GM12891 (cell line): ENCODE measurements at regions not wholly inside any gene's neighbourhood (a gene's known extent, or its start where the extent isn't known, plus 50 kb on each side); places are given as distances from the start of the nearest gene placed in this dataset.

ENCODE experiments used
- DNase-seq: peaks from one replicate; pipeline ENCODE4 v3.0.0; 2011; ENCODE audit warnings: low spot score; ENCODE audit not compliant: insufficient read length
- FAIRE-seq: peaks from 2 replicates; lab custom pipeline; 2011; peaks lifted over from hg19 to GRCh38; lab: Jason Lieb, UNC
- PAX5 ChIP-seq: IDR thresholded peaks from 2 replicates; pipeline ENCODE4 v1.6.1; 2011; ENCODE audit warnings: low read length, moderate library complexity, mild to moderate bottlenecking; ENCODE audit not compliant: insufficient read depth, severe bottlenecking
- POLR2A ChIP-seq: IDR thresholded peaks from 2 replicates; pipeline ENCODE4 v1.6.1; 2011; ENCODE audit warnings: low read depth, low read length, control low read depth
- POLR2AphosphoS5 ChIP-seq: IDR thresholded peaks from 2 replicates; pipeline ENCODE4 v1.6.1; 2011; ENCODE audit warnings: low read depth, low read length, control low read depth
- POU2F2 ChIP-seq: IDR thresholded peaks from 2 replicates; pipeline ENCODE4 v1.6.1; 2011; ENCODE audit warnings: low read depth, mild to moderate bottlenecking, control low read depth, low read length, moderate library complexity
- SPI1 ChIP-seq: IDR thresholded peaks from 2 replicates; pipeline ENCODE4 v1.6.1; 2011; ENCODE audit warnings: low read depth, low read length, control low read depth
- TAF1 ChIP-seq: IDR thresholded peaks from 2 replicates; pipeline ENCODE4 v1.6.1; 2011; ENCODE audit warnings: low read depth, low read length, control low read depth

GRCh38 chr12:68497107-68497506, 113.6 kb upstream of the RAP1B start:
- FAIRE-seq (no peak), DNase-seq (no peak)
- no peak for TF ChIP-seq PAX5
- TF ChIP-seq SPI1: no peak
- no peak for TF ChIP-seq POU2F2
- TF ChIP-seq POLR2A: no peak
- TF ChIP-seq POLR2AphosphoS5: no peak
- TF ChIP-seq TAF1: no peak

GRCh38 chr12:68497702-68498101, 113.0 kb upstream of the RAP1B start:
- DNase-seq (no peak), FAIRE-seq (no peak)
- TF ChIP-seq PAX5: no peak
- no peak for TF ChIP-seq SPI1
- TF ChIP-seq POU2F2: no peak
- no peak for TF ChIP-seq POLR2A
- TF ChIP-seq TAF1: no peak
- TF ChIP-seq POLR2AphosphoS5: no peak

GRCh38 chr12:68498736-68499135, 112.0 kb upstream of the RAP1B start:
- TF ChIP-seq POLR2A (no peak), SPI1 (no peak), TAF1 (no peak), POU2F2 (no peak), PAX5 (no peak), POLR2AphosphoS5 (no peak)
- DNase-seq: no peak

GRCh38 chr12:68499616-68500015, 111.1 kb upstream of the RAP1B start:
- DNase-seq: no peak
- no peak for TF ChIP-seq POLR2A
- no peak for FAIRE-seq

More at GRCh38 chr12:68498736-68499135, 112.0 kb upstream of the RAP1B start:
- FAIRE-seq: no peak

GRCh38 chr12:68501226-68501625, 109.5 kb upstream of the RAP1B start:
- FAIRE-seq (no peak), DNase-seq (no peak)
- no peak for TF ChIP-seq POLR2AphosphoS5
- TF ChIP-seq POU2F2: no peak
- no peak for TF ChIP-seq SPI1
- TF ChIP-seq PAX5: no peak
- no peak for TF ChIP-seq TAF1
- TF ChIP-seq POLR2A: no peak

- DNase-seq (no peak), FAIRE-seq (no peak)
- TF ChIP-seq TAF1 (no peak), SPI1 (peak; percentile 33; the same call in 1 of the 2 replicates)
Measured at GRCh38 chr12:68505970-68506369, 104.7 kb upstream of the RAP1B start.

GRCh38 chr12:68506619-68507018, 104.1 kb upstream of the RAP1B start:
- TF ChIP-seq POLR2AphosphoS5: no peak
- TF ChIP-seq SPI1: no peak
- TF ChIP-seq TAF1: no peak
- no peak for TF ChIP-seq PAX5
- no peak for TF ChIP-seq POLR2A
- TF ChIP-seq POU2F2: no peak
- DNase-seq (no peak), FAIRE-seq (no peak)

GRCh38 chr12:68507657-68508056, 103.0 kb upstream of the RAP1B start:
- DNase-seq (no peak), FAIRE-seq (no peak)
- TF ChIP-seq POLR2A: no peak
- TF ChIP-seq POU2F2: no peak
- no peak for TF ChIP-seq PAX5
- no peak for TF ChIP-seq SPI1
- TF ChIP-seq POLR2AphosphoS5: no peak
- no peak for TF ChIP-seq TAF1

GRCh38 chr12:68508576-68508975, 102.1 kb upstream of the RAP1B start:
- TF ChIP-seq POLR2AphosphoS5 (no peak), SPI1 (no peak), TAF1 (no peak), PAX5 (no peak), POLR2A (no peak), POU2F2 (no peak)
- FAIRE-seq (no peak), DNase-seq (no peak)

GRCh38 chr12:68509242-68509641, 101.5 kb upstream of the RAP1B start:
- DNase-seq: no peak

GRCh38 chr12:68510397-68510796, 100.3 kb upstream of the RAP1B start:
- FAIRE-seq: no peak
- TF ChIP-seq POLR2AphosphoS5 (no peak), SPI1 (no peak), TAF1 (no peak), POLR2A (no peak), PAX5 (no peak), POU2F2 (no peak)
- DNase-seq: no peak

More at GRCh38 chr12:68509242-68509641, 101.5 kb upstream of the RAP1B start:
- no peak for FAIRE-seq
- TF ChIP-seq TAF1 (no peak), POLR2AphosphoS5 (no peak), POLR2A (no peak), PAX5 (no peak), SPI1 (no peak), POU2F2 (no peak)
